Gastrocnemius medialis (tissue), 4 donors: ENCODE measurements at regions not wholly inside any gene's neighbourhood (a gene's known extent, or its start where the extent isn't known, plus 50 kb on each side); places are given as distances from the start of the nearest gene placed in this dataset.

Experiments used
- POLR2A ChIP-seq, 2 donors: fragments of 450-650 bp; IDR thresholded peaks; one replicate each; pipeline ENCODE4 v1.6.1; 2017; ENCODE audit warnings: antibody characterized with exemption in 2 of 2, mild to moderate bottlenecking in 2 of 2, moderate library complexity in 2 of 2
- TF ChIP-seq, protein P1 (sequence below), 5 experiments: fragments of 450-650 bp in 3 of 5; fragments of 200-600 bp in 2 of 5; sonication (generic) in 2 of 5; IDR thresholded peaks in 4 of 5; conservative IDR thresholded peaks in 1 of 5; 1 replicate in 4 of 5; 2 replicates in 1 of 5; pipeline ENCODE4 v1.5.1; 2016 to 2019; ENCODE audit warnings: antibody characterized with exemption in 5 of 5, mild to moderate bottlenecking in 3 of 5, moderate library complexity in 3 of 5

DNA sequence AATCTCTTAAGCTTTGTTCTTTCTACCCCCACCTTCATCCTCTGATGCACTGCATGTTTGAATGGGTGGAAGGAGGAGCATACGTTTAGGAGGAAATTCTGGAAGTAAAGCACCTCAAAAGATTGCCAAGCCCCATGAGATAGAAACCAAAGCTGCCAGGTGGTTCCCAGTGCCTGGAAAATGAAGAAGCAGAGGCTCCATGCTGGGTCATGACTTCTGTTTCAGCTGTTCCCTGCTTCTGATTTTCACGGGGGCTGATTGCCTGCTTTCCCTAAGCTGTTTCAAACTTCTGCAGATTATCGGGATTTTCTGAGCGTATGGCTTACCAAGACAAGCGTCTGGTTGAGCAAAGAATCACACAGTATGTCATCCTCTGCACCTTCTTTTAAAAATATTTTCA, 87.5 kb upstream of the SYNDIG1 start:
- TF ChIP-seq, protein P1, sequence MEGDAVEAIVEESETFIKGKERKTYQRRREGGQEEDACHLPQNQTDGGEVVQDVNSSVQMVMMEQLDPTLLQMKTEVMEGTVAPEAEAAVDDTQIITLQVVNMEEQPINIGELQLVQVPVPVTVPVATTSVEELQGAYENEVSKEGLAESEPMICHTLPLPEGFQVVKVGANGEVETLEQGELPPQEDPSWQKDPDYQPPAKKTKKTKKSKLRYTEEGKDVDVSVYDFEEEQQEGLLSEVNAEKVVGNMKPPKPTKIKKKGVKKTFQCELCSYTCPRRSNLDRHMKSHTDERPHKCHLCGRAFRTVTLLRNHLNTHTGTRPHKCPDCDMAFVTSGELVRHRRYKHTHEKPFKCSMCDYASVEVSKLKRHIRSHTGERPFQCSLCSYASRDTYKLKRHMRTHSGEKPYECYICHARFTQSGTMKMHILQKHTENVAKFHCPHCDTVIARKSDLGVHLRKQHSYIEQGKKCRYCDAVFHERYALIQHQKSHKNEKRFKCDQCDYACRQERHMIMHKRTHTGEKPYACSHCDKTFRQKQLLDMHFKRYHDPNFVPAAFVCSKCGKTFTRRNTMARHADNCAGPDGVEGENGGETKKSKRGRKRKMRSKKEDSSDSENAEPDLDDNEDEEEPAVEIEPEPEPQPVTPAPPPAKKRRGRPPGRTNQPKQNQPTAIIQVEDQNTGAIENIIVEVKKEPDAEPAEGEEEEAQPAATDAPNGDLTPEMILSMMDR (IDR thresholded peaks at IDR 0.05 in 4 of 5, conservative IDR thresholded peaks at IDR 0.05 in 1 of 5), result no peak
- no peak for TF ChIP-seq POLR2A (IDR thresholded peaks at IDR 0.05)
